Hindlimb muscle (tissue), 1 donor: ENCODE measurements at regions not wholly inside any gene's neighbourhood (a gene's known extent, or its start where the extent isn't known, plus 50 kb on each side); places are given as distances from the start of the nearest gene placed in this dataset.

ENCODE experiments used
- DNase-seq: peaks from one replicate; pipeline ENCODE4 v3.0.0-alpha.2; 2013

DNA sequence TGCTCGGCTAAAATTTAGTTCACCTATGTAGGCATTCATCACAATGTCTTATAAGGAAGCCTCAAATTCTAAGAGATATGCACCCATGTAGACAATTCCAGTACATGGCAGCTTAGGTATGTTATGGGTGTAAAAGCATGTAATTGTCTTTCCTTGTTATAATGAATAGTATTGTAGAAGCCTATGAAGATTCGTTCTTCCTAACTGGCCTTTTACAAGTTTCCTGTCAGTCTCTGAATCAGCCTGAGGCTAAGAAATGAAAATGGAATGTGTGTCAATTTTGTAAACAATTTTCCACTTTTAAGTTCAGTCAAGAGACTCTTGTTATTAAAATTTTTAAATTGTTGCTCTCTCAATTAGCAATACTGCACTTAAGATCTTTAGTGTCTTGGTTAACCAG lies 189.9 kb upstream of the GALNT5 start:
- no peak for DNase-seq

DNA sequence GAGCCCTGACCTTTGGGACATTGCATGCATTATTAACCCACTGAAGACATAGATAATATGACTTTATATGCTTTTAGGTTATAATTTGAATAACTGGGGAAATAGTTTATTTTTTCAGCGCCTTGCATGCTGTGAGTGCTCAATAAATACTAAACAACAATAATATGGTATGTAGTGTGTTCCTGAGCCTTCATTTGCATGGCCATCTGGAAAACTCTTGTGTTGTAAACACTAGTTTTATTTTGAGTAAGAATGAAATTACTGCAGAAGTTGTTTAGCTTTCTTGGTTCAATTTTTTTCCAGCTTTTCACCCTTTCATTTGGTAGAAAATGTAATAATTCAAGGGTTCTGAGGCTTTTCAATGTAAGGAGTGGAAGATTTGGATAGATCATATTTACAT lies 189.3 kb upstream of the GALNT5 start:
- no peak for DNase-seq

DNA sequence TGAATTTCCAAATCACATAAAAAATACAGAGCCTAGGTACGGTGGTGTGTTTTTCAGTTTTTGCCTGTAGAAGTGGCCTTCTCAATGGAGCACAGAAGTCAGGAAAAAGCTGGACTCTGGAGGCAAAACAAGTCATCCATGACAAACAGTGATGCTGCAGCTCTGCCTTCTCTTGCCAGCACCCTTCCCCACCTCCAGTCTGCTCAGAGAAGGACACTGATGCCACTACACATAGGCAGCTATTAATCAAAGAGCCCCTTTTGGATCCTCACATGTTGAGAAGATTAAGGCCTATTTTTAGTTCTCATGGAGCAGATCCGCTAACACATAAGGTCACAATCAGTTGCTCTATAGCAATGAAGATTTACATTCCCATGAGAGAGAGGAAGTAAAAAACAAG lies 181.6 kb upstream of the GALNT5 start:
- DNase-seq: no peak

DNA sequence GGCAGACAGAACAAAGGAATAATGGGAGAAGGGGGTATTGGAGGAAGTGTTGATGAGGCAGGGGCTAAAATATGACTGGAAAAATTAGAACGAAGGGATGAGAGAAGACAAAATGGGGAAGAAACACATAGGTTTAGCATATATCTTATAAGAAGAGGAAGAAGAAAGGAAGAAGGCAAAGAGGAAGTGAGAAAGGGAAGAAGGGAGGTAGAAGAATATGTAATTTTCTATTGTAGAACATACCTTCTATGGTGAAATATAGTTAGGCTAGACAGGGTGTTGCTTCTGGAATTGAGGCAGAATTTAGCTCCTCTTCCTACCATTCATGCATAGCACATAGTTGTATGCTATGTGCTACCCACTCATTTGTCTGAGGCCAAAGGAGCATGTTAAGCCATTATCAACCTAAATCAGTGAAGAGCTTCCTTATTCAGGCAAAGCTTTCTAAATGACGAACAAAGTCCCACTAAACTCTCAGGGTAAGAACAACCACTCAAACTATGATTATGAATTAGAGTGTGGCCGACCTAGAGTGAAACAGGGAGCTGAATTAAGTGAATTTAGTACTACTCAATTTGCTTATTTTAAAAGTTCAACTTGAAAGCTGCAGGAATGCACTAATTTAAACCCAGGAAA lies 180.9 kb upstream of the GALNT5 start:
- DNase-seq: no peak

DNA sequence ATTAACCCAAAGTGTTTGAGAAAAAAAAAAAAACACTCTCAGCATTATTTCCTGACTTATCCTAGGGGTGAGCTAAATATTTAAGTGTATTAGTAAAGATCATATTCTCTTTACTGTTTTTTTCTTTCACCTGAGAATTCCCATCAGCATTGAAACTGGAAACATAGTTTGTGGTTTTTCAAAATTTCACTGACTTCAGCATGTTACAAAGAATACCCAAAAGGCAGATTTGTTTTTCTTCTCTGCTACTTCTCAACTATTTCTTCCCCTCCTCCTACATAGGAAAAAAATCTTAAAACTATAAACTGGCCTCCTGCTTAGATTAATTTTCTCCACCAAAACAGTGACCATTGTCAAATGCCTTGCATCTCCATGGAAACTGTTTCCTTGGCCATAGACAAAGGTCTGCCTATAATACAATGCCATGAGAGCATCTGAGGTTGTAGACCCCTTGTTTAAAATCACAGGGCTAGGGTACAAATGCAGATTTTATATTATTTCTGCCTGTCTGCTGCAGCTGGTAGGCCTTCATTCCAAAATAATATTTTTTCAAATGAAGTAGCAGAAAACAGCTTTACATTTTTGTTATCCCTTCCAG lies 179.7 kb upstream of the GALNT5 start:
- DNase-seq: no peak

DNA sequence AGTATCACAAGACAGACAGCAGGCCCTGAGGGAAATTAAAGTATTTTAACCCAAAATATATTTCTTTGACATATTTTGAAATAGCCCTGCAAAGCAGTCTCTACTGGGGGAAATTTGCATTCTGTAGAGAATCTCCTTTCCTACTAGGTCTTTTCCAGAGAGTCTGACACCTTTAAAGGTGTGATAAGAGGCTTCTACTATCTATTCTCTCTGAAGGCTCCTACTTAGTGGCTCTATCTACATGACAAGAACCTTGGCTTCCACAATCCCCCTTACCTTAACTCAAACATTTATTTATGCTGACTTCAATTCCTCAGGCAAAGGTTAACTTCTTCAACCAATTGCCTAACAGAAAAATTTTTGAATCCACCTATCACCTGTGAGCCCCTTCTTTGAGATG lies 174.6 kb upstream of the GALNT5 start:
- no peak for DNase-seq

DNA sequence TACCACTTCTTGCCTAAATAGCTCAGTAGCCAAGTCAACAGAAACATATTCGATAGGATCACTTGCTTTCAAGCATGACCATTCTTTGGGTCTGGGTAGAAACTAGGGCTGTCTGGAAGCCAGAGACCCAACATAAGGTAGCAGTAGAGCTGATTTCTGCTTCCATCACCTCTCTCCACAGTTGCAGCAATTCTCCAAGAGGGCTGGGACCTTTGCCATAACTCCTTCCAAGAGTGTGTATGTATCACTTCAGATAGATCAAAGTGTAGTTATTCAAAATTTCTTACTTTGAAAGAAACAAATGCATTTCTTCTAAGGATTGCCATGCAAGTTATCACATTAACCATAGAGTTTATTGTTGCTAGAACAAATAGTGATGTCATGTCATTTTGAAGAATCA lies 172.0 kb upstream of the GALNT5 start:
- no peak for DNase-seq

DNA sequence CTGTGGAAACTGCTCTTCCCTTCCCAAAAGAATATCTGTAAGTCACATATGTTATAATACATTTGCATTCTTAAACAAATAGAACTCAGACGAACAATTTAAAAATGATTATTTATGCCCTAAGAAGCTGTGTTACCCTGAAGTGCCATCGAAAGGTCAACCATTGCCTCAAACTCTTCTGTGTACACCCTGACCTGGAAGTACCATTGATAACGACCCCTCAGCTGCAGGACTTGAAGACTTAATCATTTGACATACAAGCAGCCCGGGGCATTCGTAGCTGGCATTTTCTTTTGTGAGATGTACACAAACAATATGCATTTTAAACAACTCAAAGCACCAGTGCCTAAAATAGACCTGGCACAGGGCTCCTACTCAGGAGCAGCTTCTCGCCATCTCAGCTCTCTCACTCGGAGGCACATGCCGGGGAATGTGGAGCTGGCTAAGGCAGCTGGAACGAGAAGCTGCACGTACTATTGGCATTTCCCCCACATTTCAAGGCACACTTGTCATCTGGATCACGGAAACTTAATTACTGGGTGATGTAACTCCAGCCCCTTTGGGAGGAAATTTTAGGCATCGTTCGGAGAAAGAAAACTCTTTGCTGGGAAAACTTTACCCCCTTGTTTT lies 170.0 kb upstream of the GALNT5 start:
- peak; percentile 37 for DNase-seq

DNA sequence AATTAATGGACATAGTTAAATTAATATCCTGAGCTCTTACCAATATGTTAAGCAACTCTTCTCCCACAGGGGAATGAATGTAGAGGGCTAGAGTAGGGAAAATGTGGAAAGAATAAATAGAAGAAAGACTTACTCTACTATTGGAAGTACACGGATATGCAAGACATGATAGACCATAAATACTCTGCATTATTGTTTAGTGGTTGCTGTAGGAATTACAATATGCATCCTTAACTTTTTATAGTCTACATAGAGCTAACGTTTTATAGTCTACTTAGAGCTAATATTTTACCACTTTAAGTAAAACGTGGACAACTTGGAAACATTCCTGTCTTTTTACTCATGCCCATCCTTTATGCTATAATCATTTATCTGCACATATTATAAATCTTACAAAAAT lies 163.8 kb upstream of the GALNT5 start:
- no peak for DNase-seq

DNA sequence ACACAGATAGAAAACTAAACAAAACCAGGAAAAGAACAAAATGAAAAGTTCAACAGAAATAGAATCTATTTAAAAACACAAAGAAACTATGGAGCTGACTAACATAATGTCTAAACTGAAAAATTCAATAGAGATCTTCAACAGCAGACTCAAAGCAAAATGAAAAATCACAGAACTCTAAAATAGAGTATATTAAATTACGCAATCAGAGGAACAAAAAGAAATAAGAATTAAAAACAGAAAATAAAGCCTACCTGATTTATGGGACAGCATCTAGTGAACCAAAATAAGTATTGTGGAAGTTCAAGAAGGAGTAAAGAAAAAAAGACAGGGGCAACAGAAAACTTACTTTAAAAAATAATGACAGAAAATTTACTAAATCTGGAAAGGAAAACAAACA lies 152.1 kb upstream of the GALNT5 start:
- DNase-seq: no peak

DNA sequence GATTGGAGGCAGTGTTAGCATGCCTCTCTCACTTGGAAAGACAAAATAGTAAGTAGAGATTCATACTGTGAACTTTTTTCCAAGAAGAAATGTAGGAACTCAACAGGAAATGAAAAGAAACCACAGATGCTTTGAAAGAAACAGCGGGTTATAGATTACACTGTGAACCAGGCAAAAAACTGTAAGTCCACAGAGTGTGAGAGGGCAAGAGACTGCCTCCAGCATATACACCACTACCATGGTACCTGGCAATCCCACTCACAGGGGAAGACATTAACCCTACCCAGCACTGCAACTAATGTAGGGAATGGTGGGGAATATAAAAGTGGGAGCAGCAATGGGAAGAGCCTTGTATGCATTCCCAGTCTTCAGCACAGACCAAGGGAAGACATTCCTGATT lies 150.6 kb upstream of the GALNT5 start:
- no peak for DNase-seq

DNA sequence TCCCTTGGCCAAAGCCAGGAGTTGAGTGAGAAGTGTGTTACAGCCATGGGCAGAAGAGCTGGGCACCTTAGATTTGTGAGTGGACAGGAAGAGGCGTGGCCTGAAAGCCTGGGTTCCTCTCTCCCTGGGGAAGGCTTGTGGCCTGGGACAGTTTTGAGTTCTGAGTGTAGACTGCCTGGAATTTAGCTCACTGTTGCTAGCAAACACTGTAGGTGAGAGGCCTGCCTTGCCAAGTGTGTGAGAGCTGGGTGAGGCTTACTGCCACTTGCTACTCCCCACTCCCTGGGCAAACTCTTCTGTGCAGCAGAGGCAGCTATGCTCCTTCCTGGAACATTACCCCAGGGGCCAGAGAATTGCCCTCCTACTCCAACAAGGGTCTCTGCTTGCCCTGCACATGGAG lies 150.0 kb upstream of the GALNT5 start:
- no peak for DNase-seq

DNA sequence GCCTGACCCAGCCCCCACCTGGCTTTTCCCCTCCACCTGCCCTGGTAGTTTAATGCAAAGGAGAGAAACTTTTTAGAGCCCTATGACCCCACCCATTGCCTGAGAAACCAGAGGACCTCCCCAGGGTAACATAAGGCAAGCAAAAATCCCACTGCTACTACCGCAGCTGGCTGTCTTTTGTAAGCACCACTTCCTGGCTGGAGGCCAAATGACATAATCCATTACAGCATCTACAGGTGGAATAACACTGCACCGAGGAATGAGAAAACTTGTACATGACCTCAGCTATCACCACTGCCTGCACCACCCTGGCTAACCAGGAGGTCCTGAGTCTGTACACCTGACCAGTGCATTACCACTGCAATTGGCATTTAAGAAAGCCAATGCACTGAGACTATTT lies 149.6 kb upstream of the GALNT5 start:
- DNase-seq: no peak

DNA sequence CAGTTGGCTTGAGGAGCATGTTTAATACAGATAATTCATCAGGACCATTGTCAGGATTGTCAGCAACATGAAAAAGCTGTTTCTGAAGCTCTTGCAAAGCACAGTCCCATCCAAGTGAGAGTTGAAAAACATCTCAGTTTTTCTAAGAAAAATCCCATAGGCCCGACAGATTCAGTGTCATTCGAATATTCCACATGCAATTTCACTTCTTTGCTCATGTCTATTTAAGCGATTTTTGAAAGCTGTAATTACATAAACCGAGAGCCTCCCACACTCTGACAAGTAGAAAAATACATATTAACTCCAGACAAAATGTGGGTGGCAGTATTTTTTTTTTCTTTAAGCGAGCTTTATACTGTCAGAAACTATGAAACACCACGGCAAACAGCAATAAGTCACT lies 134.7 kb upstream of the GALNT5 start:
- DNase-seq: no peak

DNA sequence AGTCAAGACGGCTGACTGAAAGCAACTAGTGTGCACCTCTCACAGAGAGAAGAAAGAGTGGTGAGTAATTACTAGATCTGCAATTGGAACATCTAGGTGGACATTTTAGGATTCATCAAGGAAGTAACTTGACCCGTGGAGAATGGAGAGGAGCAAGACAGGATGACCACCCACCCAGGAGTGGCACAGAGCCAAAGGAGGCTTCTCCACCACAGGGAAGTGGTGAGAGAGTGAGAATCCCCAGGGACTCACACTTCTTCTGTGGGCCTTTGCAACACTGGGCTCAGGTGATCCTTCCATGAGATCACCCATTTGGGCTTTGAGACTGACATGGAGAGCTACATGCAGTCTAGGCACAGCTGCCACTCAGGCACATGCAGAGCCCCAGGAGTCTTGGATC lies 132.8 kb upstream of the GALNT5 start:
- no peak for DNase-seq

DNA sequence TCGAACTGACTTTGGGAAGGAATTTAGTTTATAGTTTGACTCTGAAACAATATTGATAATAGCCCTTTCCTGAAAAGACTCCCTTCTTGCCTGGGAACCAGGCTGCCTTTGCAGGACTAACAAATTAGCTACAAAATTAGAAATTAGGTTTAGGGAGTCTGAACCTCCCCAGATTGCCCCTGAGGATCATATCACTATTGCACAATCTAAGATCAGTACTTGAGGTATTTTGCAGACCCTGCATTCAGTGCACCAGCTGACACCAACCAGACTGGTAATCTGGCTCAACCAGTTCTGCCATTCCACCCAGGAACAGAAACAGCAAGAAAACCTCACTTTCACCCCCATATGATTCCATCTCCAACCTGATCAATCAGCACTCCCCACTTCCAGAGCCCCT lies 131.8 kb upstream of the GALNT5 start:
- DNase-seq: no peak

DNA sequence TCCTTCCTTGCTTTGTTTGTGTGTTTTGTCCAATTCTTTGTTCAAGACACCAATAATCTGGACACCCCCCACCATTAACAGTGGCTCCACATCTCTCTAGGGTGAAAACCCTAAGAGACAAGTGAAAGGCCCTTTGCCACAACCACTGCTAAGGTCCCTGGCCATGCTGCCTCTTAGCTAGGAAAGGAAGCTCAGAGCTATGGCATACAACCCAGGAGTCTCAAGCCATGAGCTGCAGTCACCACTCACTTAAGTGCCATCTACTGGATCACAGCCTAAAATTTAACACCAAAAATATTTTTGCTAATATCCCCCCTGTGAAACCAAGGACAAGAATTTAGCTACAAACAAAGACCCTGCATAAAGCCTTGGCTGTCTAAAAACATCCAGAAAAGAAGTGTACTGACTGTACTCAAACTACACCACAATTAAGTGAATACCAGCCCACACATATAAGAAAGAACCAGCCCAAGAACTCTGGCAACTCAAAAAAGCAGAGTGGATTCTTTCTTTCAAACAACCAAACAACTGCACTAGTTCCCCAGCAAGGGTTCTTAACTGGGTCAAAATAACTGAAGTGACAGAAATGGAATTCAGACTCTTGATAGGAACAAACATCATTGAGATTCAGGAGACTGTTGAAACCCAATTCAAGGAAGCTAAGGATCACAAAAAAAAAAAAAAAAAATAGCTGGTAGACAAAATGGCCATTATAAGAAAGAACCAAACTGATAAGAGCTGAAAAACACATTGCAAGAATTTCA lies 130.1 kb upstream of the GALNT5 start:
- no peak for DNase-seq

DNA sequence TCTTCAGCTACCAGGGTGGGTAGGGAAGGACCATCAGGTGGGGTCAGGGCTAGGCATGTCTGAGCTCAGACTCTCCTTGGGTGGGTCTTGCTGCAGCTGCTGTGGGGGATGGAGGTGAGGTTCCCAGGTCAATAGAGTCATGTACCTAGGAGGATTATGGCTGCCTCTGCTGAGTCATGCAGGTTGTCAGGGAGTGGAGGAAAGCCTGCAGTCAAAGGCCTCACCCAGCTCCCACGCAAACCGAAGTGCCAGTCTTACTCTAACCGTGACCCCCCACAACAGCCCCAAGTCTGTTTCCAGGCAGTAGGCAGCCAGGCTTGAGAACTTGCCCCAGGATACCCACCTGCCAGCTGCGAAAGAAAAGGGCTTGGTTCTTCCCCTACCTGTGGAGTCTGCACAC lies 113.6 kb upstream of the GALNT5 start:
- DNase-seq: no peak

DNA sequence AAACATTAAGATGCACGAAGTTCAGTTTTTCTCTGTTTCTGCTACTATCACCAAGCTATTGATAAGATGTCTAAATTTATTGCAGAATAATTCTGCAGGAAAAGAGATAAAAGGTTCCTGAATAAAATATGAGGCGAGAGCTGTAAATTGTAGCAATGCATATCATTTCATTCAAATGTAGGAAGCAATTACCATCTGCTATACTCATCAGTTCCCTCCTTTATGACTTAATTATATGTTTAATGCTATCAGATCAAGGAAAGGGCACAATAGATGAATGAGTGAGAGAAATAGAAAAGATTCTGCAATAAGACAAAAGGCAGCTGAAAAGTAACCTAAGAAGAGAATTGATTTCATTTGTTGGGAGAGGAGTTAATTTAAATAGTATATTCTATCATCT lies 108.2 kb upstream of the GALNT5 start:
- DNase-seq: no peak

DNA sequence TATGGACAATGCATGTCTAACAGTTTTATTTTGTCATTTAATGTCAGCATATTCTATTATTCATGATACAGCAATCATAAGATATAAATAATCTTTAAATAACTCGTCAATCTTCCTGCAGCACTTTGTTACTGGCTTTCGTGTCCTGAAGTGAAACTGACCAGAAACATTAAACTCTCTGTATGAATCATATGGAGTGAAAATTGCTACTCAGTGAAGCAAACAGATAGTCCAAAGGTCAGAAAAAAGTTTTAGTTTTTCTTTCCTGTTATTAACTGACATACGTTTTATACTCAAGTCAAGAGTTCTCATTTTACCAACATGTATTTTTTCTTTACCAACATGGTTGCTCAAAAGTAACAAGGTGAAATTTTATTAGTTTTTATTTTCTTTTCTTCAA lies 106.8 kb upstream of the GALNT5 start:
- no peak for DNase-seq

DNA sequence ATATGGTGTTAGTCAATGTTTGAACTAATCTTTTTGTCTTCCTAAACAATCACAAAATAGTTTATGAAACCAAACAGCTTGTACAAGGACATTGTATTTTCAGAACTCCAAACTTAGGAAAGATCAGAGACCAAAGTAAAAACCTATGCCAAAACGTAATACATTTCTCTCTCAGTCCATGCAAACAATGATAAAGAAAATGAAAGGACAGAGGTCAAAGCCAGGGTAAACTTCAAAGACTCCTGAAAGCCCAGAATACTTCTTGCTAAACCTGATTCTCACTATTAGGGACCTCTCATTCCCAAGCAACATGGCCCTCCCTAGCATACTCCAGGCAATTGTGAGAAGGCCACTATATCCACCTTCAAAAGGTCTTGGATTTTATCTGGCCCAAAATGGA lies 105.1 kb upstream of the GALNT5 start:
- DNase-seq: no peak

DNA sequence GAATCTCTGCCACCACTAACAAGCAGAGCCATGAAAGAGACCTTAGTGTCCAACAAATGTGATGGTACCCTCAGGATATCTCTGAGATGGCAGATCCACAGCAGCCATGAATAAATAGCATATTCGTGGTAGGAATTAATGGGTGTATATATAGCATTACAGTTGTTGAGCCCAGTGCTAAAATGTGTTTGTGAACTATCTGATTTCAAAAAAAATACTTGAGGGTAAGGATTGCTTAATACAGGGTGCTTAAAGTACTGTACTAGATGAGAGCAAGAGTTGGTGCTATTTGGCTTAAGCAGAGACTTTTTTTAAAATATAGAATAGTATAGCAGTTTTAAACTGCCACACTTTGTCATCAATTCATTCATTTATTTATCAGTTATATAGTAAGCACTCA lies 101.5 kb upstream of the GALNT5 start:
- no peak for DNase-seq

DNA sequence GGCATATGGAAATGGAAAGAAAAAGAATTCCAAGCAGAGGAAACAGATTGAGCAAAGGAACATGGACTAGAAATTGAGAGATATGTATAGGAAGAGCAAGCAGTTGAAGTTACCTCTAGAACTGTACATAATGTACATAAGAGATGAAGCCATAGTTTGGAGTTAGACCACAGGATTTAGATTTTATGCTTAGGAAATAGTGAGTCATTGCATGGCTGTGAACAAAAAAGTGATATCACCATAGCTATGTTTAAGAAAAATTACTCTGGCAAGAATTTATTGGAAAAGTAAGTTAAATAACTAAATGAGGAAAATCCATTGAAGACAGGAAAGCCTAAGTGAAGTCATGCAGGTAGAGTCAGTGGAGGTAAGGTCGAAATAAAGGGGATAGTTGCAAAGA lies 99.4 kb upstream of the GALNT5 start:
- DNase-seq: no peak
